Fibroblast of the aortic adventitia (primary cell): ENCODE measurements at regions not wholly inside any gene's neighbourhood (a gene's known extent, or its start where the extent isn't known, plus 50 kb on each side); places are given as distances from the start of the nearest gene placed in this dataset.
"Not testable (repeated sequence)": the region's sequence is repeated elsewhere in the genome, so short reads cannot be mapped to it uniquely, and the experiment has no call there.

Experiments used
- DNase-seq: peaks from one replicate; pipeline ENCODE4 v3.0.0-alpha.2; 2010; ENCODE audit warnings: low read depth
- H3K4me3 ChIP-seq: 2 replicates; pipeline ENCODE4 v1.5.1; 2011; ENCODE audit warnings: low read depth, mild to moderate bottlenecking, control low read depth, low read length, moderate library complexity
- TF ChIP-seq, protein P1 (sequence below): IDR thresholded peaks from 2 replicates; pipeline ENCODE4 v1.5.1; 2011; ENCODE audit warnings: mild to moderate bottlenecking, low read length, control low read depth, inconsistent platforms; ENCODE audit not compliant: insufficient read depth

DNA sequence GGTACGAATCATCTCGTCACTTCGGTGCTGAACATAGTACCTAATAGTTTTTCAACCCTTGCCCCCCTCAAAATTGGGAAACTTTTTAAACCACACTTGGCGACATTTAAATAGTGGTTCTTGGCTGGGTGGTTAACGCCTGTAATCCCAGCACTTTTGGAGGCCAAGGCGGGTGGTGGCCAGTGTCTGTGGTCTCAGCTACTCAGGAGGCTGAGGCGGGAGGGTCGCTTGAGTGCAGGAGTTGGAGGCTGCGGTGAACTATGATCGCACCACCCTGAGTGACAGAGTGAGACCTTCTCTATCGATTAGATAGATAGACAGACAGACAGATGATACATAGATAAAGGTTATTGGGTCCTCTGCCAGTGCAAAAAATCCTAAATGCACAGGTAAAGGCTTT, 55.5 kb upstream of the RASAL2 start:
- TF ChIP-seq, protein P1, sequence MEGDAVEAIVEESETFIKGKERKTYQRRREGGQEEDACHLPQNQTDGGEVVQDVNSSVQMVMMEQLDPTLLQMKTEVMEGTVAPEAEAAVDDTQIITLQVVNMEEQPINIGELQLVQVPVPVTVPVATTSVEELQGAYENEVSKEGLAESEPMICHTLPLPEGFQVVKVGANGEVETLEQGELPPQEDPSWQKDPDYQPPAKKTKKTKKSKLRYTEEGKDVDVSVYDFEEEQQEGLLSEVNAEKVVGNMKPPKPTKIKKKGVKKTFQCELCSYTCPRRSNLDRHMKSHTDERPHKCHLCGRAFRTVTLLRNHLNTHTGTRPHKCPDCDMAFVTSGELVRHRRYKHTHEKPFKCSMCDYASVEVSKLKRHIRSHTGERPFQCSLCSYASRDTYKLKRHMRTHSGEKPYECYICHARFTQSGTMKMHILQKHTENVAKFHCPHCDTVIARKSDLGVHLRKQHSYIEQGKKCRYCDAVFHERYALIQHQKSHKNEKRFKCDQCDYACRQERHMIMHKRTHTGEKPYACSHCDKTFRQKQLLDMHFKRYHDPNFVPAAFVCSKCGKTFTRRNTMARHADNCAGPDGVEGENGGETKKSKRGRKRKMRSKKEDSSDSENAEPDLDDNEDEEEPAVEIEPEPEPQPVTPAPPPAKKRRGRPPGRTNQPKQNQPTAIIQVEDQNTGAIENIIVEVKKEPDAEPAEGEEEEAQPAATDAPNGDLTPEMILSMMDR: no peak
- H3K4me3 ChIP-seq: peak overlapping the region; percentile 68
- no peak for DNase-seq

DNA sequence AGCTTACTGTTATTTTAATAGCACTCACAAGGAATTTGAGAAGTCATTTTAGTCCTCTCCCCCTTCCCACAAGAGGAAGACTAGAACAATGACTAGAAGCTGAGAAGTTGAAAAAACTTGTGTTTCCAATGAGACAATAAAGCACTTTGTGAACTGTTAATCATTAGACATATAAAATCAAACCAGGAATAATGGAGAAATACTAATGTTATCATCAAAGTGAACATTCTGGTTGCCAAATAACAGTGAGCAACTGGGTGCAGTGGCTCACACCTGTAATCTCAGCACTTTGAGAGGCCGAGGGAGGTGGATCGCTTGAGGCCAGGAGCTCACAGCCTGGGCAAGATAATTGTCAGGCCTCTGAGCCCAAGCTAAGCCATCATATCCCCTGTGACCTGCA, 54.0 kb upstream of the RASAL2 start:
- TF ChIP-seq, protein P1: no peak
- no peak for DNase-seq
- H3K4me3 ChIP-seq: no peak overlapping the region

DNA sequence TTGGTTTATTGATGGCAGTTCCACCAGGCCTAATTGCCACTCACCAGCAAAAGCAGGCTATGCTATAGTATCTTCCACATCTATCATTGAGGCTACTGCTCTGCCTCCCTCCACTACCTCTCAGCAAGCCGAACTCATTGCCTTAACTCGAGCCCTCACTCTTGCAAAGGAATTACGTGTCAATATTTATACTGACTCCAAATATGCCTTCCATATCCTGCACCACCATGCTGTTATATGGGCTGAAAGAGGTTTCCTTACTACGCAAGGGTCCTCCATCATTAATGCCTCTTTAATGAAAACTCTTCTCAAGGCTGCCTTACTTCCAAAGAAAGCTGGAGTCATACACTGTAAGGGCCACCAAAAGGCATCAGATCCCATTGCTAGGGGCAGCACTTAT, 50.0 kb upstream of the RASAL2 start:
- not testable (repeated sequence) for DNase-seq

More for the DNA sequence above, 50.0 kb upstream of the RASAL2 start:
- H3K4me3 ChIP-seq: not testable (repeated sequence)
